Right cardiac atrium (tissue), 5 donors: ENCODE measurements at regions not wholly inside any gene's neighbourhood (a gene's known extent, or its start where the extent isn't known, plus 50 kb on each side); places are given as distances from the start of the nearest gene placed in this dataset.

ENCODE experiments used
- ATAC-seq, 2 donors: fragments of 200-7000 bp; cut with Tn5 transposase; one replicate each; pipeline versions ENCODE4 v1.8.0 to v1.9.1; 2020; ENCODE audit warnings: moderate library complexity in 2 of 2, mild to moderate bottlenecking in 1 of 2
- DNase-seq, 3 donors: peaks; one replicate each; pipeline ENCODE4 v3.0.0-alpha.2; 2020
- H3K27ac ChIP-seq: one replicate; pipeline ENCODE4 v1.5.1; 2013; ENCODE audit warnings: mild to moderate bottlenecking, low read length, control low read depth, moderate library complexity
- H3K27me3 ChIP-seq: one replicate; pipeline ENCODE4 v1.6.1; 2013; ENCODE audit not compliant: control insufficient read depth, insufficient read depth
- H3K4me1 ChIP-seq: one replicate; pipeline ENCODE4 v1.6.1; 2013; ENCODE audit warnings: low read length; ENCODE audit not compliant: control insufficient read depth, insufficient read depth
- H3K4me3 ChIP-seq: one replicate; pipeline ENCODE4 v1.5.1; 2013; ENCODE audit warnings: low read length, control low read depth
- H3K9me3 ChIP-seq: one replicate; pipeline ENCODE4 v1.6.1; 2013; ENCODE audit warnings: low read length; ENCODE audit not compliant: control insufficient read depth
- WGBS: extraction: QIAGEN DNeasy Blood & Tissue Kit; methylation state at CpG from one replicate; pipeline ENCODE4 v1.1.7; 2013; 5-methylcytosine and 5-hydroxymethylcytosine counted together
- intact Hi-C, 4 donors: fragments of 100-400 bp; cut with DNase I; formaldehyde crosslinking; loops; one replicate each; pipeline versions ENCODE4 v1.11.0 to v1.14.0; 2022 to 2023
- donor health status: healthy with polysubstance abuse.
- donor health status: DM: no; HTN: yes; CAD: no.
- donor health status: DM: no; HTN: no; CAD: no.
- donor health status: DM: no; HTN: yes; CAD: no; lungs with severe emphysema.
- donor health status: DM: yes; HTN: yes; CAD: no.

DNA sequence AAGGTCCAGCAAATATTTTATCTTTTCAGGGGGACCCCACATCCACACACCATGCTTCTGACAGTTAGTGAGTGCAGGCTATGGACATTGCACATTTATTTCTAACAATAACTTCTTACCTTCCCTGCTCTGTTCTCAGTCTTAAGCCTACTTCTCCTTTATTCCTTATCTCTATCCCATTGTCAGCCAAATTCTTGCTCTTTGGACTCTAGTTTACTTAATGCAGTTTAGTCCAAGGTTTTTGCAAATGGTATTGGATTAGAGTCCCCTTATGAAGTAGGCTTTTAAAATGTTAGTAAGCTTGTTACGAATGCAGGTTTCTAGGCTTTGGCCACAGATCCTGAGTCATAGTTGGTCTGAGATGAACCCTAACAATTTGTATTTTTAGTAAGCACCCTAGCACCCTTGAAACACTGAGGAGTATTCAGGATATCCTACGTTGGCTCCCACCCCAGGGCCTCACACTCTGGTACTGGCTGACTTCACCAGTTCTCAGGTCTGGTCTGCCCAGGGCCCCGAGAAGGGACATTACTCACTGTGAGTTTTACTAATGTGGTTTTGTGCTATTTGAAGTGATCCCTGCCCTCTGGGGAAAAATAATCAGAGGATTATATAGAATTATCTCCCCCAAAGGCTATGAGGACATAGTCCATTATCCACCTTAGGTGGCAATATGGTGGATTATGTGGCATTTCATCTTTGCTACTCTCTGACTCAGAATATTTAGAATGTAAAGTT, 239.5 kb downstream of the TGFB2 start:
- no peaks in the 10 kb centered on the region for H3K27me3 ChIP-seq
- DNase-seq (no peak), ATAC-seq (no peak)
- no peak overlapping the region for H3K27ac ChIP-seq
- peaks cover 6% of the 10 kb centered on the region for H3K4me1 ChIP-seq
- H3K4me3 ChIP-seq: no peak overlapping the region
- no peaks in the 10 kb centered on the region for H3K9me3 ChIP-seq
- intact Hi-C loops: no loop called here
- 57% methylated on average over 3 of the region's 3 CpGs for WGBS

DNA sequence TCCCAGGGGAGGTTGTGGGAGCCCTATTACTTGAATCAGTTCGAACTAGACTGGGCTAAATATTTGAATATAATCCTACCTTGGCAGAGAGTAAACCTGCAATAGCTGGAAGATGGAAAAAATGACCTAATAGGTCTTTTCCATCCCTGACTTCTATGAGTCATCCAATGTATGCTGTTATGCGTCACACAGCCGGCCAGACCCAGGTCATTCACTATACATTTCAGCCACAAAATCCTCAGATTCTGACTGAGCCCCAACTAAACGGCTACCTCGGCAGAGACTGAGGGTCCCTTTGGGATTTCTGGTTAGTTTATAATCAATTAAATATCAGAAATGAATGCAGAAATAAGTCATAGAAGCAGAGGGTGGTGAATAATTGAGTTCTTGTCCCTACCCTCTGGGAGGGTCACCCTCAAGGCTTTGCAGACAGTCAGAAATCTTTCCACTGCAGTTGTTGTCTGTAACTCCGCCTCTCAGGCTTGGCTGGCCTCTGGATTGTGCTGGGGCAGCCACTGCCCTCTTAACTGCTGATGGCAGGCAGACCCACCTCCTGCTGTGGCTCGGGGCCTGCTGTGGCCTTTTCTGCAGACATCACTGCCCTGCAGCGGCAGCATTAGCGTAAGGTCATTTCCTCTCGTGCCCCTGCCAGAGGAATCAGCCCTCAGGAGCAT, 240.5 kb downstream of the TGFB2 start:
- Histone ChIP-seq H3K27ac (no peak overlapping the region), H3K27me3 (no peaks in the 10 kb centered on the region), H3K4me1 (peaks cover 6% of the 10 kb centered on the region), H3K9me3 (no peaks in the 10 kb centered on the region), H3K4me3 (no peak overlapping the region)
- intact Hi-C loops: no loop called here
- WGBS: 48% methylated on average over 10 of the region's 10 CpGs
- ATAC-seq: peak; percentile 61 to 90
- DNase-seq: peak; percentile 23 to 71 (median 47)

DNA sequence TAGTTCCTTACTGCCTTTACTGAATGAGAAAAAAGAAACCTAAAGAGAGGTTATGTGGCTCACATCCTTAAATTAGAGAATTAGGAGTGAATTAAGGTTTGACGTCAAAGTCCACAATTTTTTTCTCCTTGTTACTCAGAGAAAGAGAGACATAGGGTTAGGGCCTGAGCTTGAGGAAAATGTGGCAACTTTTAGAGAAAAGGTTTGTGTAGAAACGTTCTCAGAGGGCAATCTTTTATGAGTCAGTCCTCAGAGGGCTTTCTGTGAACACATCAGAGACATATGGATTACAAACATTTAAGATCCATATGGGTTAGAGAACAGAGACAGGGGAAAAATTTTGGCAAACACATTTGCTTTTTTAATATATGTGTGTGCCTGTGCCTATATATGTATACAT, 242.8 kb downstream of the TGFB2 start:
- peaks cover 6% of the 10 kb centered on the region for H3K4me1 ChIP-seq
- ATAC-seq (no peak), DNase-seq (no peak)
- H3K27ac ChIP-seq: no peak overlapping the region
- intact Hi-C loops: no loop called here
- WGBS: 90% methylated on average over 2 of the region's 2 CpGs
- no peak overlapping the region for H3K4me3 ChIP-seq
- H3K27me3 ChIP-seq: no peaks in the 10 kb centered on the region
- no peaks in the 10 kb centered on the region for H3K9me3 ChIP-seq

DNA sequence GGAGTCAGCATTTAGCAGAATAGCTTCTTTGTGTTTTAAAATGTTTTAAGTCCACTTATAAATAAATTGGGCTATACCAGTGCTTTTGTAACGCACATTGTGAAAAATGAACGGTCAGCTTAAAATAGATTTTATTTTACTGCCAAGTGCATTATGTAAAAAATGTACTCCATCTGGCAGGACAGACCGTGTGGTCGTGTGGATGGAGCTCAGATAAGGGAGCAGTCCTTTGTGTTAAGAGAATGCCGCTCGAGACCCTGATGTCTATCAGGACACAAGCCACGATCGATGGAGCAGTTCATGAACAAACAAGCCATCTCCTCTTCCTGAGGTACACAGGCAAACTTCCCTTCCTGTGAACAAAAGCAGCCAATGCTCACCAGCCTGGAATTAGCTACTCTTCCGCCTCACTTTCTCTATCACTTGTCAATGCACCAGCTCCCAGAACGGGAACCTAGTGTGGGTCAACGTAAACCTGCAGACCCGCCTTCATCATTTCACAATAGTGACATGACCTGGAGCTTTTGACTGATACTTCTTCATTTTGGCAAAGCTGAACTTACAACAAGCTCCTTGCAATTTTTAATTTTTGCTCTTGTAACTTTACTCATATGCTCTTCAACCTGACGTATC, 243.5 kb downstream of the TGFB2 start:
- 44% methylated on average over 13 of the region's 13 CpGs for whole genome bisulfite sequencing
- H3K4me3 ChIP-seq: no peak overlapping the region
- intact Hi-C loops: no loop called here

DNA sequence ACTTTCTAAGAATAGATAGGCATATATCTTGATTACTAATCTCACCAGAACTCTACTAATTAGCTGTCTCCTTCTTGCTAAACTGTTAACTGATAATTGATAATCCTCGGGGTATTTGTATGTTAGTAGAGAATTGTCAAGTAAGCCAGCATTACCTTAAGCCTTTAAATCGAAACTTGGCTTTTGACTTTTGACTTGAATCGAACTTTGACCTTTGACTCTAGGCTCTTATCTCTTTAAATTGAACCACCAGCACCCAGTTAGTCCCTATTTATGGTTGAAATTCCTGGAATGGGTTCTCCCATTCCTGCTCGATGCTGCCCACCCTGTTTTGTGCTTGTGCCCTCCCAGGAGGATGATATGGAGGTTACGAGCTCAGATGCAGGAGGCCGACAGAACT, 244.4 kb downstream of the TGFB2 start:
- peaks cover 6% of the 10 kb centered on the region for H3K4me1 ChIP-seq
- WGBS: 88% methylated on average over 6 of the region's 6 CpGs
- intact Hi-C loops: no loop called here
- H3K9me3 ChIP-seq: no peaks in the 10 kb centered on the region
- ATAC-seq (no peak), DNase-seq (no peak)
- no peak overlapping the region for H3K4me3 ChIP-seq
- H3K27me3 ChIP-seq: no peaks in the 10 kb centered on the region
- H3K27ac ChIP-seq: no peak overlapping the region

More for the DNA sequence above, 243.5 kb downstream of the TGFB2 start:
- Histone ChIP-seq H3K4me1 (peaks cover 6% of the 10 kb centered on the region), H3K27me3 (no peaks in the 10 kb centered on the region), H3K9me3 (no peaks in the 10 kb centered on the region), H3K27ac (no peak overlapping the region)
- DNase-seq: no peak
- ATAC-seq: no peak

DNA sequence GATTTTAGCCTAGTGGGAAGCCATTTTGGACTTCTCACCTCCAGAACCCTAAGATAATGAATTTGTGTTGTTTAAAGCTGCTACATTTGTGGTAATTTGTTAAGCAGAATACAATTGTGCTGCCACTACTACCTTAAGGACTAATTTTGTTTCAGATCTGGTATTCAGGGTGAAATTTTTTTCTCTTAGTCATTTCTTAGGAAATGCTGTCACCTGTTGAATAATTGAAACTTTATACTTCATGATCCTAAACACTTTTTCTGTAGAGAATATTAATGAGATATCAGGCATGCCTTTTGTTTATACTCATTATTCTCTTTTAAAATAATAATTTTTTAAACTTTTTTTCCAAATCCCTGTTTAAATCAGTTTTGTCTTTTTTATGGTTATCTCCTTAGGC, 246.8 kb downstream of the TGFB2 start:
- Histone ChIP-seq H3K4me3 (no peak overlapping the region), H3K27ac (no peak overlapping the region), H3K9me3 (no peaks in the 10 kb centered on the region), H3K4me1 (no peaks in the 10 kb centered on the region), H3K27me3 (no peaks in the 10 kb centered on the region)
- no peak for ATAC-seq
- intact Hi-C loops: no loop called here
- DNase-seq: no peak

DNA sequence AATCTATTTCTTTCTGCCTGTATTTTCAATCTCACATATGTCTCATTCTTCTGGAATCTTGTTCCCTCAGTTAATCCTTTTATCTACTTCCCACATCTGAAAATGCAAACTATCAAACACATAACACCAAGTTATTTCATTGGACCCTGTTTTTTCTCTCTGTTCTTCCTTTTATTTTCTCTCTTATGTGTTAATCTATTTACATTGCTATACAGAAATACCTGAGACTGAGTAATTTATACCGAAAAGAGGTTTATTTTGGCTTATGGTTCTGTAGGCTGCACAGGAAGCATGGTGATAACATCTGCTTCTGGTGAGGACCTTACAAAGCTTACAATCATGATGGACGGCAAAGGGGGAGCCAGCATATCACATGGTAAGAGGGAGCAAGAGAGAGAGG, 247.6 kb downstream of the TGFB2 start:
- DNase-seq (no peak), ATAC-seq (no peak)
- intact Hi-C loops: no loop called here
- 57% methylated on average over 2 of the region's 2 CpGs for WGBS
- Histone ChIP-seq H3K27ac (no peak overlapping the region), H3K4me3 (no peak overlapping the region), H3K9me3 (no peaks in the 10 kb centered on the region), H3K4me1 (no peaks in the 10 kb centered on the region), H3K27me3 (no peaks in the 10 kb centered on the region)

DNA sequence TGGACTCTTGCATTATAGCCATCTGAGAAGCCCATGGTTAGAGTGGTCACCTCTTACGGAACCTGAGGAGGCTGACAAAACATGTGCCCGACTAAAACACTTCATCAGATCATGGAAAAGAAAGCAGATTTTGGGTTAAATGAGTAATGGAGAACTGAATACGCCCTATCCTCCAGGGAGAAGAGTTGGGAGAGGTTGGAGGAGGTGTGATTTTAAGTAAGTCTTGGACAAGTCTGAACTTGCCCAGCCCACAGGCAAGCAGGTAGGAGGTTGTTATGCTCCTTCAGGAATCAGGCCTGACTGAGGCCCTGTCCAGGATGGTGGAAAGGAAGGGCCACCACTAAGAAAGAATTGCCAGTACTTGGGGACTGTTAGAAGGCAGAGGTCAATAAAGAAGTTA, 255.8 kb downstream of the TGFB2 start:
- intact Hi-C loops: no loop called here
- Histone ChIP-seq H3K4me3 (no peak overlapping the region), H3K4me1 (no peaks in the 10 kb centered on the region), H3K27me3 (no peaks in the 10 kb centered on the region), H3K9me3 (no peaks in the 10 kb centered on the region), H3K27ac (no peak overlapping the region)
- DNase-seq (no peak), ATAC-seq (no peak)
- WGBS: 91% methylated on average over 3 of the region's 3 CpGs

DNA sequence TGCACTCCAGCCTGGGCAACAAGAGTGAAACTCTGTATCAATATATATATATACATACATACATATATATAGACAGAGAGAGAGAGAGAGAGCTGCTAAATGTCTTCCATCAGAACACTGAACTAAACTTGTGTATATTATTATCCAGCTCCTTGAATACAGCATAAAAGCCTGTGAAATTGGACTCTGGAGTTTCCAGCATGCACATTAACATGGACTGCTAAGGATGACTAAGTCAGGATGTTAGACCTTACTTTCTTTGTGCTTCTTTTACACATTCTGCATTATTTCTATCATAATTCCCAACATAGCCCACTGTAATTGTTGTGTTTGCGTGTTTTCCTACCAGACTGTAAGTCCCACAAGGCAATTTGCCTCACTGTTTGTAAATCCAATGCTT, 259.1 kb downstream of the TGFB2 start:
- H3K4me3 ChIP-seq: no peak overlapping the region
- no peak overlapping the region for H3K27ac ChIP-seq
- no peaks in the 10 kb centered on the region for H3K27me3 ChIP-seq
- ATAC-seq (no peak), DNase-seq (no peak)
- WGBS: 97% methylated on average over 1 of the region's 1 CpG
- intact Hi-C loops: no loop called here
- no peaks in the 10 kb centered on the region for H3K9me3 ChIP-seq
- no peaks in the 10 kb centered on the region for H3K4me1 ChIP-seq

DNA sequence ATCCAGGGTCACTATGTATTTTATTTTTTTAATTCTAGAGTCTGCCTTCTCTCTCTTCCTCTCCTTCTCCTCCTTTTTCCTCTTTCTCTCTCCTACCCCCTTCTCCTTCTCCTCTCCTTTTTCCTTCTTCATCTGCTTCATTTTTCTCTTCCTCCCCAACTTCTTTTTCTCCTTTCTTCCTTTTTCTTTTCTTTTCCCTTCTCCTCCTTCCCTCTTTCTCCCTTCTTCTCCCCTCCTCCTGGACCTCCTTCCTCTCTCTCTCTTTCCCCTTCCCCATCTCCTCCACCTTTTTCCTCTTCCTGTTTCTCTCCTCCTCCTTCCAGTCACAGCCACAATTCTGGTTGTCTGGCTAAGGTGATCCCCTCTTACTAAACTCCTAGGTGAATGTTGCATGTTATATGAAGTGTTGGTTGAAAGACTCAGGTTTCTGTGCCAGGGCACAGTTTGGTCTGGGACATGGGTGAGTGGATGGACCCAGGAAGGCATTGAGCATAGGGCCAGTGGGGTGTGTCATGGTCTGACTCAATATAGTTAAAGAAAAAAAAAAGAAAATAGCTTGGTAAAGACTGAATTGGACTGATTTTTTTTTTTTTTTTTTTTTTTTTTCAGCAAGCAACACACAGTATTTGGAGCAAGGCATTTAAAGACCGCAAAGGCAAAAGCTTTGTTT, 266.9 kb downstream of the TGFB2 start:
- Histone ChIP-seq H3K27ac (no peak overlapping the region), H3K9me3 (no peaks in the 10 kb centered on the region), H3K4me1 (no peaks in the 10 kb centered on the region), H3K4me3 (no peak overlapping the region), H3K27me3 (no peaks in the 10 kb centered on the region)
- ATAC-seq (no peak), DNase-seq (no peak)
- intact Hi-C loops: no loop called here
- 77% methylated on average over 1 of the region's 1 CpG for WGBS

DNA sequence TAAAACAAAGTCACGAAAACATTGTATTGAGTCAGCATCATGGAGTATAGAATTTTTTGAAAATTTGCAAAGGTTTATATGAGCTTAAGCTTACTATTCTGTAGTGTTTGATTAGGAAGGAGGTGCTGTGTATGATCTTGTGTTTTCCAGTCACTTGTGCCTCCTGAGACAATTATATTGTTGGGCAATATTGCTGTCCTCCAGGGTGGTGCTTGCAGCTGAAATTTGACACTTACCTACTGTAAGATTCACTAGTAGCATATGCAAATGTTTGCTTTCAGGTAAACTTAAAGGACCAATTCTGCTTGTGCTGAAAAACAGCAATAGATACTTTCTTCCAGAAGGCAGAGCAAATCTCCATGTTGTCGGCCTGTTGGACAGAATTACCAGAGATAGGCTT, 268.0 kb downstream of the TGFB2 start:
- intact Hi-C loops: no loop called here

More for the DNA sequence above, 268.0 kb downstream of the TGFB2 start:
- DNase-seq (no peak), ATAC-seq (no peak)
- no peak overlapping the region for H3K4me3 ChIP-seq
- H3K27ac ChIP-seq: no peak overlapping the region
- WGBS: 90% methylated on average over 2 of the region's 2 CpGs
- no peaks in the 10 kb centered on the region for H3K4me1 ChIP-seq
- H3K9me3 ChIP-seq: no peaks in the 10 kb centered on the region
- no peaks in the 10 kb centered on the region for H3K27me3 ChIP-seq
